Stimulated activated CD4-positive, alpha-beta T cell treated with anti-CD3 and anti-CD28 coated beads, Interleukin-12 subunit alpha, Interleukin-12 subunit beta, amount 100 ng/mL, for 4 hours (primary cell): ENCODE measurements at regions not wholly inside any gene's neighbourhood (a gene's known extent, or its start where the extent isn't known, plus 50 kb on each side); places are given as distances from the start of the nearest gene placed in this dataset.

Experiments used
- DNase-seq: peaks from one replicate; pipeline ENCODE4 v3.0.0-alpha.2; 2020

GRCh38 chr1:60411591-60411990 is 338.0 kb upstream of the C1orf87 start:
- DNase-seq = no peak

- no peak for DNase-seq
Measured at GRCh38 chr1:60402816-60403215, 329.2 kb upstream of the C1orf87 start.

- no peak for DNase-seq
Measured at GRCh38 chr1:60402216-60402615, 328.6 kb upstream of the C1orf87 start.

- no peak for DNase-seq
Measured at GRCh38 chr1:60394436-60394835, 320.9 kb upstream of the C1orf87 start.

- no peak for DNase-seq
Measured at GRCh38 chr1:60390593-60391282, 317.2 kb upstream of the C1orf87 start.

GRCh38 chr1:60388092-60388987 is 314.8 kb upstream of the C1orf87 start:
- no peak for DNase-seq

GRCh38 chr1:60387175-60387574 is 313.6 kb upstream of the C1orf87 start:
- no peak for DNase-seq

GRCh38 chr1:60386249-60386648 is 312.7 kb upstream of the C1orf87 start:
- no peak for DNase-seq

- DNase-seq = no peak
Measured at GRCh38 chr1:60376196-60376595, 302.6 kb upstream of the C1orf87 start.

GRCh38 chr1:60374537-60374936 is 301.0 kb upstream of the C1orf87 start:
- no peak for DNase-seq

- DNase-seq = no peak
Measured at GRCh38 chr1:60367532-60367931, 294.0 kb upstream of the C1orf87 start.

GRCh38 chr1:60359431-60359830 is 285.9 kb upstream of the C1orf87 start:
- DNase-seq = no peak

- no peak for DNase-seq
Measured at GRCh38 chr1:60350531-60350930, 277.0 kb upstream of the C1orf87 start.

GRCh38 chr1:60348884-60349283 is 275.3 kb upstream of the C1orf87 start:
- no peak for DNase-seq

GRCh38 chr1:60345621-60346020 is 272.1 kb upstream of the C1orf87 start:
- DNase-seq = no peak

- DNase-seq = no peak
Measured at GRCh38 chr1:60345049-60345448, 271.5 kb upstream of the C1orf87 start.

GRCh38 chr1:60343736-60344135 is 270.2 kb upstream of the C1orf87 start:
- DNase-seq = no peak

- no peak for DNase-seq
Measured at GRCh38 chr1:60342569-60342968, 269.0 kb upstream of the C1orf87 start.

- no peak for DNase-seq
Measured at GRCh38 chr1:60341274-60341673, 267.7 kb upstream of the C1orf87 start.

GRCh38 chr1:60331647-60332046 is 258.1 kb upstream of the C1orf87 start:
- DNase-seq = no peak

- DNase-seq = no peak
Measured at GRCh38 chr1:60329651-60330050, 256.1 kb upstream of the C1orf87 start.

- DNase-seq = no peak
Measured at GRCh38 chr1:60311838-60312237, 238.3 kb upstream of the C1orf87 start.

GRCh38 chr1:60299581-60299980 is 226.0 kb upstream of the C1orf87 start:
- no peak for DNase-seq

GRCh38 chr1:60298290-60298689 is 224.7 kb upstream of the C1orf87 start:
- no peak for DNase-seq
